Activated naive CD4-positive, alpha-beta T cell treated with anti-CD3 and anti-CD28 coated beads for 36 hours (primary cell): ENCODE measurements at regions not wholly inside any gene's neighbourhood (a gene's known extent, or its start where the extent isn't known, plus 50 kb on each side); places are given as distances from the start of the nearest gene placed in this dataset.

Experiments
- CTCF ChIA-PET: fragments of 350-600 bp; sonication (Branson Sonifier 250); formaldehyde crosslinking; loops from one replicate; lab custom pipeline; 2021; ENCODE audit warnings: antibody characterized with exemption; lab: Charles Lee
- DNase-seq: peaks from one replicate; pipeline ENCODE4 v3.0.0-alpha.2; 2020
- H3K27ac Mint-ChIP-seq: one replicate; pipeline ENCODE4 v1.8.0; 2021; ENCODE audit warnings: mild to moderate bottlenecking, mixed read lengths
- H3K27me3 Mint-ChIP-seq: one replicate; pipeline ENCODE4 v1.8.0; 2021; ENCODE audit warnings: low read depth, mixed read lengths
- H3K36me3 Mint-ChIP-seq: one replicate; pipeline ENCODE4 v1.8.0; 2021; ENCODE audit warnings: low read depth, mixed read lengths
- H3K4me1 Mint-ChIP-seq: one replicate; pipeline ENCODE4 v1.8.0; 2021; ENCODE audit warnings: low read depth, mixed read lengths
- H3K4me3 Mint-ChIP-seq: one replicate; pipeline ENCODE4 v1.8.0; 2021; ENCODE audit warnings: mild to moderate bottlenecking, moderate library complexity, mixed read lengths
- H3K9me3 Mint-ChIP-seq: one replicate; pipeline ENCODE4 v1.8.0; 2021; ENCODE audit warnings: mixed read lengths
- intact Hi-C: fragments of 100-400 bp; cut with micrococcal nuclease; formaldehyde crosslinking; loops from one replicate; pipeline ENCODE4 v1.15.1; 2023

- DNase-seq = no peak
- no peaks in the 10 kb centered on the region for H3K9me3 Mint-ChIP-seq
Measured at GRCh38 chr13:34066344-34066743, 248.4 kb downstream of the RFC3 start.

DNA sequence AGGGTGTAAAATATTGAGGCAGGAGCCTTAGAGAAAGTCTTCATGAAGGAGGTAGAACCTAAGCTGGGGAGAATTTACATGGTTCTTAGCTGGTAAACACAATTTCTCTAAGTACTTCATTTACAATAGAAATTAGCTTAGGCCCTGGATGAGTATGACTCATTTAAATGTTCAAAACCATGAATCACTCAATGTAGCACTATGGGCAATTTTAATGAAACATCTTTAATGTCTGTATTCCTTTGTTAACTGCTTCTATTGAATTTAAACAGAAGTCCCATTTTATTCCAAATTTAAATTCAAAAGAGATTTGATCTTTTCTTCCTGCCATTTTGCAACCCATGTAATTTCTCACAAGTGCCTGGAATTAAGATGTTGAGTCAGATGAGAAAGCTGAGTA, 252.1 kb downstream of the RFC3 start:
- Mint-ChIP-seq H3K27ac (no peak overlapping the region), H3K36me3 (no peaks in the 10 kb centered on the region), H3K4me1 (no peaks in the 10 kb centered on the region), H3K4me3 (no peak overlapping the region), H3K27me3 (no peaks in the 10 kb centered on the region), H3K9me3 (peaks cover 4% of the 10 kb centered on the region)
- intact Hi-C loops = no loop called here
- CTCF ChIA-PET = no interaction called here
- DNase-seq = no peak

More at GRCh38 chr13:34066344-34066743, 248.4 kb downstream of the RFC3 start:
- CTCF ChIA-PET = no interaction called here
- Mint-ChIP-seq H3K4me1 (no peaks in the 10 kb centered on the region), H3K27me3 (no peaks in the 10 kb centered on the region), H3K27ac (no peak overlapping the region), H3K36me3 (no peaks in the 10 kb centered on the region), H3K4me3 (no peak overlapping the region)
- intact Hi-C loops = no loop called here

- Mint-ChIP-seq H3K27ac (no peak overlapping the region), H3K27me3 (no peaks in the 10 kb centered on the region), H3K9me3 (peaks cover 4% of the 10 kb centered on the region), H3K4me3 (no peak overlapping the region), H3K36me3 (no peaks in the 10 kb centered on the region), H3K4me1 (no peaks in the 10 kb centered on the region)
- intact Hi-C loops = no loop called here
- no peak for DNase-seq
- CTCF ChIA-PET = no interaction called here
Measured at GRCh38 chr13:34070544-34071303, 252.8 kb downstream of the RFC3 start.

- no peak for DNase-seq
- H3K27me3 Mint-ChIP-seq = no peaks in the 10 kb centered on the region
- H3K27ac Mint-ChIP-seq = no peak overlapping the region
- no peaks in the 10 kb centered on the region for H3K36me3 Mint-ChIP-seq
- H3K4me3 Mint-ChIP-seq = no peak overlapping the region
- CTCF ChIA-PET = no interaction called here
- H3K9me3 Mint-ChIP-seq = peaks cover 4% of the 10 kb centered on the region
- no peaks in the 10 kb centered on the region for H3K4me1 Mint-ChIP-seq
- intact Hi-C loops = loop anchor here (5.0 kb wide), 1 partner anchor 274 kb away; no protein-coding TSS in a partner anchor
Measured at GRCh38 chr13:34076319-34076718, 258.4 kb downstream of the RFC3 start.

- Mint-ChIP-seq H3K27ac (no peak overlapping the region), H3K4me1 (no peaks in the 10 kb centered on the region), H3K4me3 (no peak overlapping the region), H3K27me3 (no peaks in the 10 kb centered on the region), H3K9me3 (peaks cover 4% of the 10 kb centered on the region), H3K36me3 (no peaks in the 10 kb centered on the region)
- intact Hi-C loops = loop anchor here (5.0 kb wide), 1 partner anchor 275 kb away; no protein-coding TSS in a partner anchor
- CTCF ChIA-PET = interaction anchor here (0.6 kb wide), 1 partner anchor 20 kb away, joined by 3 read pairs; no protein-coding TSS in a partner anchor
- DNase-seq = no peak
Measured at GRCh38 chr13:34076943-34077703, 259.2 kb downstream of the RFC3 start.

GRCh38 chr13:34078334-34078999, 260.5 kb downstream of the RFC3 start:
- Mint-ChIP-seq H3K4me3 (no peak overlapping the region), H3K27ac (no peak overlapping the region), H3K27me3 (no peaks in the 10 kb centered on the region), H3K9me3 (peaks cover 4% of the 10 kb centered on the region), H3K4me1 (no peaks in the 10 kb centered on the region), H3K36me3 (no peaks in the 10 kb centered on the region)
- intact Hi-C loops = loop anchor here (5.0 kb wide), 1 partner anchor 276 kb away; no protein-coding TSS in a partner anchor
- no peak for DNase-seq
- CTCF ChIA-PET = no interaction called here

- H3K27me3 Mint-ChIP-seq = no peaks in the 10 kb centered on the region
- H3K27ac Mint-ChIP-seq = no peak overlapping the region
- CTCF ChIA-PET = no interaction called here
- DNase-seq = no peak
- no peaks in the 10 kb centered on the region for H3K36me3 Mint-ChIP-seq
- no peaks in the 10 kb centered on the region for H3K4me1 Mint-ChIP-seq
- intact Hi-C loops = no loop called here
- peaks cover 5% of the 10 kb centered on the region for H3K9me3 Mint-ChIP-seq
- no peak overlapping the region for H3K4me3 Mint-ChIP-seq
Measured at GRCh38 chr13:34085204-34085603, 267.3 kb downstream of the RFC3 start.

DNA sequence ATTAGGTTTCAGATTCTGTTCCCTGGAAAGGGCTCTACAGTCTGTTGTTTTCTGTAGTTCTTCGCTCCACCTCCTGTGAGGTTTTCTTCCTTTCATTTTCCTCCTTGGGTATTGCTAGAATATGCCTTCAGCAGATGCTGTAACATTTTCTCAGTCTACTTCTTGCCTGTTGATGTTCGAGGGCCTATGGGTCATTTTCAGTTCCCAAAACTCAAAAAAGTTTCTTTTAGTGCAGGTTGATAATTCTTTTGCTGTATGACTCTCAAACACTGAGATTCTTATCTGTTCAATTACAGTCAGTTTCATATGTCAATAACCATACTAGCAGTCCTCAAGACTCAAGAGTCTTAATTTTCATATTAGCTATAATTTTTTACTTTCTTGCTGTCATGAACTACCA, 268.3 kb downstream of the RFC3 start:
- Mint-ChIP-seq H3K27ac (no peak overlapping the region), H3K27me3 (no peaks in the 10 kb centered on the region), H3K36me3 (no peaks in the 10 kb centered on the region), H3K4me3 (no peak overlapping the region), H3K9me3 (peaks cover 5% of the 10 kb centered on the region), H3K4me1 (no peaks in the 10 kb centered on the region)
- intact Hi-C loops = no loop called here
- CTCF ChIA-PET = interaction anchor here (0.8 kb wide), 1 partner anchor 204 kb away, joined by 3 read pairs; no protein-coding TSS in a partner anchor
- DNase-seq = no peak

DNA sequence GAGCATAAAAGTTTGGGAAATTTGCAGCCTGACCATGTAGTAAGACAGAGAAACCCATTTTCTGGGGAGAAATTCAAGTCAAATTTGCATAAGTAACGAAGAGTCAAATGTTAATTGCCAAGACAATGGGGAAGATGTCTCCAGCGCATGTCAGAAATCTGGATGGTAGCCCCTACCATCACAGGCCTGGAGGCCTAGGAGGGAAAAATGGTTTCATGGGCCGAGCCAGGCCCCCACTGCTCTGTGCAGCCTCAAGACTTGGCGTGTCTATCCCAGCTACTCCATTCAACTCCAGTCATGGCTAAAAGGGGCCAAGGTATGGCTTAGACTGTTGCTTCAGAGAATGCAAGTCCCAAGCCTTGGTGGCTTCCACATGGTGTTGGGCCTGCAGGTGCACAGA, 269.8 kb downstream of the RFC3 start:
- CTCF ChIA-PET = no interaction called here
- no peaks in the 10 kb centered on the region for H3K27me3 Mint-ChIP-seq
- H3K4me1 Mint-ChIP-seq = no peaks in the 10 kb centered on the region
- no peak overlapping the region for H3K4me3 Mint-ChIP-seq
- no peaks in the 10 kb centered on the region for H3K36me3 Mint-ChIP-seq
- peaks cover 5% of the 10 kb centered on the region for H3K9me3 Mint-ChIP-seq
- no peak overlapping the region for H3K27ac Mint-ChIP-seq
- DNase-seq = no peak
- intact Hi-C loops = no loop called here

DNA sequence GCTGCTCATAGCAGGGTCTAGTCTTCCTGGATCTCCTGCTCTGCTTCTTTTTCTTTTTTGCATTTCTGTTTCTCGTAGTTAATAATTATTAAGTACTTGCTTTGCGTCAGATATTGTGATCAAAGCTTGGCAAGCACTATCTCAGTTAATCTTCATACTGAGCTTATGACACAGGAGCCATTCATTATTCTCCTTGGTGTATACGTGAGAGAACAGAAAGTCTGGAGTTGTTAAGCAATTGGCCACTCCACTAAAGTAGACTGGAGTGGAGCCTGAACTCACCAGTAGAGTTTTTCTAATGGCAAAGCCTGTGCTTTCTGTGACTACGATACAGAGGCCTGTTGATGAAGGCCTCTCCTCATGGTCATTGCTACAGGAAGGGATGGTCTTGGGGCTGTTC, 285.9 kb downstream of the RFC3 start:
- no peak overlapping the region for H3K4me3 Mint-ChIP-seq
- DNase-seq = no peak
- H3K9me3 Mint-ChIP-seq = peaks cover 5% of the 10 kb centered on the region
- H3K27ac Mint-ChIP-seq = no peak overlapping the region
- no peaks in the 10 kb centered on the region for H3K36me3 Mint-ChIP-seq
- CTCF ChIA-PET = no interaction called here
- intact Hi-C loops = no loop called here
- peaks cover 5% of the 10 kb centered on the region for H3K27me3 Mint-ChIP-seq
- H3K4me1 Mint-ChIP-seq = no peaks in the 10 kb centered on the region

DNA sequence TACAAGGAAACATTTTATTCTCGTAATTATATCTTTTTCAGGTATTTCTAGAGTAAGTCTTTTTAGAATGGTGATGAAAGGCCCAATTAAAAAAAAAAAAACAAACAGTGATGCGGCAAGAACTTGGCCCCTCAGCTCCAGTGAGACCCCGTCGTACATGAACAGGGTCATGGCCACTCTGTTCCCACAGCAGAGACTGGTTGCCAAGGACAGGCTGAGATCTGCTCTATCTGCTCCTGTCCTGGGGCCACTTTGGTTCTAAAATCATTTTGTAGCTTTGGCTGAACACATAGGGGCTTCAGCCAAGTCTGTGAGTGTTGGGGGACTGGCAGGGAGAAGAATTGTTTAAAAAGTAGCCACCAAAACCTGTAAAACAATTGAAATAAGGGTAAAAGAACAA, 286.9 kb downstream of the RFC3 start:
- no peak for DNase-seq
- Mint-ChIP-seq H3K9me3 (peaks cover 5% of the 10 kb centered on the region), H3K27ac (no peak overlapping the region), H3K4me3 (no peak overlapping the region), H3K27me3 (peaks cover 5% of the 10 kb centered on the region), H3K4me1 (no peaks in the 10 kb centered on the region), H3K36me3 (no peaks in the 10 kb centered on the region)
- intact Hi-C loops = no loop called here
- CTCF ChIA-PET = no interaction called here

GRCh38 chr13:34107806-34108205, 289.9 kb downstream of the RFC3 start:
- no peaks in the 10 kb centered on the region for H3K4me1 Mint-ChIP-seq

More at GRCh38 chr13:34107806-34108205, 289.9 kb downstream of the RFC3 start:
- Mint-ChIP-seq H3K36me3 (no peaks in the 10 kb centered on the region), H3K27me3 (peaks cover 8% of the 10 kb centered on the region), H3K27ac (no peak overlapping the region), H3K9me3 (peaks cover 10% of the 10 kb centered on the region), H3K4me3 (no peak overlapping the region)
- DNase-seq = no peak
- CTCF ChIA-PET = no interaction called here
- intact Hi-C loops = no loop called here
